ENCODE measurements at regions not wholly inside any gene's neighbourhood (a gene's known extent, or its start where the extent isn't known, plus 50 kb on each side); places are given as distances from the start of the nearest gene placed in this dataset.
A peak's percentile ranks its signal among the peaks of the same experiment; 100 is the strongest.
"Not testable (repeated sequence)": the region's sequence is repeated elsewhere in the genome, so short reads cannot be mapped to it uniquely, and the experiment has no call there.

- DNase-seq: no peak
These were observed 291.1 kb upstream of the TUT7 start for GRCh38 chr9:86645303-86645702.

- DNase-seq: no peak
These were observed 290.4 kb upstream of the TUT7 start for GRCh38 chr9:86644675-86645034.

- no peak for DNase-seq
These were observed 289.9 kb upstream of the TUT7 start for GRCh38 chr9:86643946-86644674.

- DNase-seq: no peak
These were observed 288.5 kb upstream of the TUT7 start for GRCh38 chr9:86642721-86643120.

- DNase-seq: no peak
These were observed 287.8 kb upstream of the TUT7 start for GRCh38 chr9:86641970-86642369.

GRCh38 chr9:86639899-86640379, 285.7 kb upstream of the TUT7 start:
- no peak for DNase-seq

GRCh38 chr9:86639287-86639686, 285.1 kb upstream of the TUT7 start:
- no peak for DNase-seq

GRCh38 chr9:86638109-86638508, 283.9 kb upstream of the TUT7 start:
- DNase-seq: no peak

- no peak for DNase-seq
These were observed 283.3 kb upstream of the TUT7 start for GRCh38 chr9:86637515-86637914.

GRCh38 chr9:86636519-86636918, 282.3 kb upstream of the TUT7 start:
- DNase-seq: no peak

- no peak for DNase-seq
These were observed 281.8 kb upstream of the TUT7 start for GRCh38 chr9:86636038-86636437.

- no peak for DNase-seq
These were observed 280.3 kb upstream of the TUT7 start for GRCh38 chr9:86634501-86634900.

GRCh38 chr9:86633945-86634344, 279.7 kb upstream of the TUT7 start:
- no peak for DNase-seq

GRCh38 chr9:86632537-86632936, 278.3 kb upstream of the TUT7 start:
- DNase-seq: no peak

GRCh38 chr9:86629530-86629929, 275.3 kb upstream of the TUT7 start:
- DNase-seq: no peak

GRCh38 chr9:86626802-86627201, 272.6 kb upstream of the TUT7 start:
- no peak for DNase-seq

GRCh38 chr9:86624630-86625029, 270.4 kb upstream of the TUT7 start:
- no peak for DNase-seq

- DNase-seq: peak; percentile 15
These were observed 260.9 kb upstream of the TUT7 start for GRCh38 chr9:86614871-86615849.

- DNase-seq: no peak
These were observed 259.7 kb upstream of the TUT7 start for GRCh38 chr9:86613943-86614342.

GRCh38 chr9:86611534-86611933, 257.3 kb upstream of the TUT7 start:
- not testable (repeated sequence) for DNase-seq

- DNase-seq: no peak
These were observed 251.1 kb upstream of the TUT7 start for GRCh38 chr9:86605303-86605702.

GRCh38 chr9:86604741-86605140, 250.5 kb upstream of the TUT7 start:
- DNase-seq: no peak

- DNase-seq: no peak
These were observed 248.5 kb upstream of the TUT7 start for GRCh38 chr9:86602715-86603114.

GRCh38 chr9:86601697-86602096, 247.5 kb upstream of the TUT7 start:
- DNase-seq: no peak
